Peyer's patch (tissue), 4 donors: ENCODE measurements at regions not wholly inside any gene's neighbourhood (a gene's known extent, or its start where the extent isn't known, plus 50 kb on each side); places are given as distances from the start of the nearest gene placed in this dataset.

ENCODE experiments used
- POLR2A ChIP-seq, 2 donors: fragments of 450-650 bp; IDR thresholded peaks; one replicate each; pipeline ENCODE4 v1.5.1; 2017; ENCODE audit warnings: antibody characterized with exemption in 2 of 2, mild to moderate bottlenecking in 2 of 2, moderate library complexity in 2 of 2
- TF ChIP-seq, protein P1 (sequence below), 6 experiments: fragments of 450-650 bp in 4 of 6; fragments of 200-600 bp in 2 of 6; sonication (generic) in 1 of 6; IDR thresholded peaks; one replicate each; pipeline ENCODE4 v1.5.1; 2017 to 2019; ENCODE audit warnings: antibody characterized with exemption in 6 of 6, mild to moderate bottlenecking in 3 of 6, moderate library complexity in 1 of 6

DNA sequence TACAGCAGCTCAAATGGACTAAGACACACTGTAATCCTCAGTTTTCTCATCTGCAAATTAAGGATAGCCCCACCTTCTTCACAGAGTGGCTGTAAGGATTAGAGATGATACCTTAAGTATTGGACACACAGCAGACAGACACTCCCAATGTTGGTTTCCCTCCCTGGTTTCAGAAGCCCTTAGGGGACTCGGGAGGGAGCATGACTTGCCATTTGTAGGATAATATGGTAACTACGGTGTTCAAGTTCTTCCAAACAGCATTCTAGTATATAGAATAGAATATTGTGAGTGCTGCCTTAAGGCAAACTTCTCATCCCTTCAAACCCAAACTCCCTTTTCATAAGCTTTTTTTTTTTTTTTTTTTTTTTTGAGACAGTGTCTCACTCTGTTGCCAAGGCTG, 101.9 kb downstream of the COPRS start:
- no peak for TF ChIP-seq POLR2A (IDR thresholded peaks at IDR 0.05)
- TF ChIP-seq, protein P1, sequence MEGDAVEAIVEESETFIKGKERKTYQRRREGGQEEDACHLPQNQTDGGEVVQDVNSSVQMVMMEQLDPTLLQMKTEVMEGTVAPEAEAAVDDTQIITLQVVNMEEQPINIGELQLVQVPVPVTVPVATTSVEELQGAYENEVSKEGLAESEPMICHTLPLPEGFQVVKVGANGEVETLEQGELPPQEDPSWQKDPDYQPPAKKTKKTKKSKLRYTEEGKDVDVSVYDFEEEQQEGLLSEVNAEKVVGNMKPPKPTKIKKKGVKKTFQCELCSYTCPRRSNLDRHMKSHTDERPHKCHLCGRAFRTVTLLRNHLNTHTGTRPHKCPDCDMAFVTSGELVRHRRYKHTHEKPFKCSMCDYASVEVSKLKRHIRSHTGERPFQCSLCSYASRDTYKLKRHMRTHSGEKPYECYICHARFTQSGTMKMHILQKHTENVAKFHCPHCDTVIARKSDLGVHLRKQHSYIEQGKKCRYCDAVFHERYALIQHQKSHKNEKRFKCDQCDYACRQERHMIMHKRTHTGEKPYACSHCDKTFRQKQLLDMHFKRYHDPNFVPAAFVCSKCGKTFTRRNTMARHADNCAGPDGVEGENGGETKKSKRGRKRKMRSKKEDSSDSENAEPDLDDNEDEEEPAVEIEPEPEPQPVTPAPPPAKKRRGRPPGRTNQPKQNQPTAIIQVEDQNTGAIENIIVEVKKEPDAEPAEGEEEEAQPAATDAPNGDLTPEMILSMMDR (IDR thresholded peaks at IDR 0.05): no peak
